ENCODE measurements at regions not wholly inside any gene's neighbourhood (a gene's known extent, or its start where the extent isn't known, plus 50 kb on each side); places are given as distances from the start of the nearest gene placed in this dataset.
A peak's percentile ranks its signal among the peaks of the same experiment; 100 is the strongest.

- TF ChIP-seq CTCF (IDR thresholded peaks at IDR 0.05; ENCODE audit: insufficient read depth, low read depth, low read length, missing control alignments) = no peak
- DNase-seq (ENCODE audit: low read depth) = no peak
- no peak overlapping the region for H3K4me3 ChIP-seq (ENCODE audit: low read depth, low read length)
Observed at GRCh38 chr6:95805699-95806098, 210.1 kb upstream of the FUT9 start.

GRCh38 chr6:95815389-95816056 is 200.3 kb upstream of the FUT9 start:
- H3K4me3 ChIP-seq (ENCODE audit: low read depth, low read length) = no peak overlapping the region
- no peak for DNase-seq (ENCODE audit: low read depth)
- no peak for TF ChIP-seq CTCF (IDR thresholded peaks at IDR 0.05; ENCODE audit: insufficient read depth, low read depth, low read length, missing control alignments)

GRCh38 chr6:95819461-95819860 is 196.3 kb upstream of the FUT9 start:
- H3K4me3 ChIP-seq (ENCODE audit: low read depth, low read length) = no peak overlapping the region
- no peak for TF ChIP-seq CTCF (IDR thresholded peaks at IDR 0.05; ENCODE audit: insufficient read depth, low read depth, low read length, missing control alignments)
- no peak for DNase-seq (ENCODE audit: low read depth)

- peak; percentile 21 for TF ChIP-seq CTCF (IDR thresholded peaks at IDR 0.05; ENCODE audit: insufficient read depth, low read depth, low read length, missing control alignments)
- H3K4me3 ChIP-seq (ENCODE audit: low read depth, low read length) = no peak overlapping the region
- DNase-seq (ENCODE audit: low read depth) = no peak
Observed at GRCh38 chr6:95819939-95820338, 195.8 kb upstream of the FUT9 start.

GRCh38 chr6:95830859-95831557 is 184.8 kb upstream of the FUT9 start:
- no peak for DNase-seq (ENCODE audit: low read depth)

GRCh38 chr6:95837890-95838289 is 177.9 kb upstream of the FUT9 start:
- DNase-seq (ENCODE audit: low read depth) = no peak
- TF ChIP-seq CTCF (IDR thresholded peaks at IDR 0.05; ENCODE audit: insufficient read depth, low read depth, low read length, missing control alignments) = no peak
- no peak overlapping the region for H3K4me3 ChIP-seq (ENCODE audit: low read depth, low read length)

More at GRCh38 chr6:95830859-95831557, 184.8 kb upstream of the FUT9 start:
- H3K4me3 ChIP-seq (ENCODE audit: low read depth, low read length) = no peak overlapping the region
- no peak for TF ChIP-seq CTCF (IDR thresholded peaks at IDR 0.05; ENCODE audit: insufficient read depth, low read depth, low read length, missing control alignments)
